GM18907 (cell line): ENCODE measurements at regions not wholly inside any gene's neighbourhood (a gene's known extent, or its start where the extent isn't known, plus 50 kb on each side); places are given as distances from the start of the nearest gene placed in this dataset.

ENCODE experiments used
- ATAC-seq: cut with Tn5 transposase; IDR thresholded peaks from one replicate; pipeline ENCODE4 v1.9.1; 2021; ENCODE audit warnings: mild to moderate bottlenecking, moderate library complexity; ENCODE audit not compliant: unreplicated experiment

GRCh38 chr4:176898791-176899190 is 106.1 kb upstream of the VEGFC start:
- ATAC-seq: no peak

- ATAC-seq: peak; percentile 99
These were observed 110.1 kb upstream of the VEGFC start for GRCh38 chr4:176902710-176903323.

GRCh38 chr4:176906709-176907108 is 114.0 kb upstream of the VEGFC start:
- no peak for ATAC-seq

DNA sequence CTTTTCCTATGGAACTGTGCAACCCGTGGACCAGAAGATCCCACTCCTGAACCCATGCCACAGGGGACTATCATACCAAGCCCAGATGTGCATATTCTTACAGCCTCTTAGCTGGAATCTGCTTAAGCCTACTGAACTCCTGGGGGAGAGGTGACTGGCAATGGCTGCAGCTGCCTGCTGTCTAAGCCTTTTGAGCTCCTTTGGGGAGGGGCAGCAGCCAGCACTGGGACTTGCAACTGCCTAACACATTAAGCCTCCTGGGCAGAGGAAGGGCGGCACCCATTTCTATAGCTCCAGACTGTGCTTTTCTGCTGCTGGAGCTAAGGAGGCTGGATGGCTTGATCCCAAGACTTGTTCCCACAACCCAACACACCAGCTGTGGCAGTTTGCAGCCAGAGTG is 117.9 kb upstream of the VEGFC start:
- no peak for ATAC-seq

- no peak for ATAC-seq
These were observed 126.9 kb upstream of the VEGFC start for GRCh38 chr4:176919631-176920030.

DNA sequence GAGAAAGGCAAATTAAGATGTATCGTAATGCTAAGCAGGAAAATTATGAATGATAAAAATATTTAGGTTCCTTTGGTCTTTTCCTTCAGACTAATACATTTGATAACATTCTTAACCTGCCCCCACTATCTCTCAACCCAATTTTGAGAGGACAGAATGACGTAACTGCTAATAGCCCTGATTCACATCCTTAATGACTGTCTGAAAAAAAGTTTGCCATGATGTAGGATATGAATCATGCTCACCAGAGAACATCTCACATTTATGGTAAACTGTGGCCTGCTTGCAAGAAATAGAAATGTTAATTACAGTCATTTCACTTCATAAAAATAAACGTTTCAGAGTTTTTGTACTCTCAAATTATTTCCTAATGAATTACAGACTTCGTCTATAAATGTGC is 128.0 kb upstream of the VEGFC start:
- no peak for ATAC-seq

DNA sequence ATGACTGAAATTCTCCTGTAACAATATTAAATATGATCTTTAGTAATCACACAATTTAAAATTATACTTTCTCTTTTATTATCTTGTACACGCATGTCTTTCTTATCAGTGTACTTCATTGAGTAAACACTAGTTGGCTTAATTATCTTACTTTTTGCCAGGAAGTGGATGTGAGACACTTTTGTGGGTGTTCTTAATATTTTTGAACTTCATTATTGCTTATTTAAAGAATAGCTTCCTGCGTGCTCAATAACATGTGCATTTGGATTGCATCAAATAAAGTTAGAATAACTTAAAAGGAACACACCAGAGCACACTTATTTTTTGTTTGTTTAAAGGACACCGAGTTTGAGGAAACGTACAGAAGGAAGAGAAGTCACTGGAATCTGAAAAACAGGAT is 128.5 kb upstream of the VEGFC start:
- no peak for ATAC-seq

DNA sequence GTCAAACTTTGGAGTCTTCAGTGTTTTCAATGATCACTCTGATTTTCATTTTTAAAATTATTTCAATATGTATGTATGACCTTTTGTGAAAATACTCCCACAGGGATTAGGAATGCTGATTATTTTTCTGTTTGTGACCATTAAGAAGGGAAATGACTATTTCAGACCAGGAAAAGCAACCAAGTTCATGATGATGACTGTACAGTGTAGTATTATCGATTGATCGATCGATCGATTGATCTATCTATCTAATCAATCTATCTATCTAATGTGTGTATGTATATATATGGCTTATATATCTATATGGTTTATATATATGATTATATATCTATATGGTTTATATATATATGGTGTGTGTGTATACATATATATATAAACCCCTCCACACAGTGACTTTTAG is 131.5 kb upstream of the VEGFC start:
- no peak for ATAC-seq

DNA sequence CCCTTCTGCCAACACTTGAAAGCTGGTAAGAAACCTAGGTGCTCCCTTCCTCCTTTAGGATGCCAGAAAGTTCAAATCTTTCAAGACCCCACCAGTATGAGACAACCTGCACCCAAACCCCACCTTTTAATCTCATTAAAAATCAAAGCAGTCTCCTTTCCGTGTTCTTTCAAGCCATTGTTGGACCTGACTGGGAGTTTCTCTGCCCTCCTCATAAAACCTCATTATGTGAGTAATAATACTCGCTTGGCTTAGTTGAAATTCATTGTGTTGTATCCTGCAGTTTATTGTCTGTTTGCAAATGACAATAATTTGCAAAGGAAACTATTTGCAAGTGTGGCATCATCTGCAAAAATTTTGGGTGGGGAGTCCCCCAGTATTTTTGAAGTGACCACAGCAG is 133.2 kb upstream of the VEGFC start:
- ATAC-seq: no peak

GRCh38 chr4:176927117-176927516 is 134.4 kb upstream of the VEGFC start:
- ATAC-seq: no peak

DNA sequence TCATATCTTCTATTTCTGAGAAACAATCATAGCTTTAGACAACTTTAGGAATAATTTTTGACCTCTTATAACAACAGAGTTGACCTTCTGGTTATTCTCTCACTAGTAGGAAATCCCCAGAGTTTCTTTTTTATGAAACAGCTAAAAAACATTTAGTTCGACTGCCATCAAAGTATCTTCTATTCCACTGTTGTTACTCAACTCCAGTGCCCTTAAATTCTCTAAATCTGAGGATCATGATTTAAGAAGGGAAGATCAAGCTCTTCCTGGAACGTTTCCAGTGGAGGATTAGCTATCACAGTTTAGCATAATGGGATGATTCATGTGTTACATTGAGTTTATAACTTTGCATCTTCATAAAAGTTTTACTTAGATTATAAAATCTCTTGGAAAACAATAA is 134.9 kb upstream of the VEGFC start:
- ATAC-seq: no peak

DNA sequence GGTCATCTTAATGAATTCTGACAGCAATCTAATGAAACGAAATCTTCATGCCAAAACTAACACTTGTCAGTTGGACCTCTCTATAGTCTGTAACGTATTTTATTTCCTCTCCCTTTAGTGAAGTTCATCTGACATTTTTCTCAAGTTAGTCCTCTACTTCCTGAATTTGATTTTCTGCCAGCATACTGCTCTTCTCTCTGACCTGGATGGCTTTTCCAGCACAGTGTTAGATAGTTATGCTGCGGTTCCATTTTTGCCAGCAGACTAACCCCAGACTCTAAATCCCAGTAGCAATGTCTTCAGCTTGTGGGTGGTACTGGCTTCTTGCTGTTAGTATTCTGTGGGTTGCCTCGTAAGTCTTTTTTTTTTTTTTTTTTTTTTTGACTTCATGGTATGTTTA is 146.7 kb upstream of the VEGFC start:
- ATAC-seq: no peak

GRCh38 chr4:176945334-176945733 is 152.6 kb upstream of the VEGFC start:
- no peak for ATAC-seq

DNA sequence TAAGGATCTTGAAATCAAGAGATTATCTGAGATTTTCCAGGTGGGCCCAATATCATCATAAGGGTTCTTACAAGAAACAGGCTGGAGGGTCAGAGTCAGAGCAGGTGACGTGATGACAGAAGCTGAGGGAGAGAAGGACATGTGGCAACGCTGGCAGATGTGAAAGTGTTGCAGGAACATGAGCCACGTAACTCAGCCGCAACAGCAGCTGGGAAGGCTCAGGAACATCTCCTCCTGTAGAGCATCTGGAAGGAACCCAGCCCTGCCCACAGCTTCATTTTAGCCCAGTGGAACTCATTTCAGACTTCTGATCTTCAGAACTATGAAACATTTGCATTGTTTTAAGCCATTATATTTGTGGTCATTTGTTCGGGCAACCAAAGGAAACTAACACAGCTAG is 156.3 kb upstream of the VEGFC start:
- no peak for ATAC-seq

DNA sequence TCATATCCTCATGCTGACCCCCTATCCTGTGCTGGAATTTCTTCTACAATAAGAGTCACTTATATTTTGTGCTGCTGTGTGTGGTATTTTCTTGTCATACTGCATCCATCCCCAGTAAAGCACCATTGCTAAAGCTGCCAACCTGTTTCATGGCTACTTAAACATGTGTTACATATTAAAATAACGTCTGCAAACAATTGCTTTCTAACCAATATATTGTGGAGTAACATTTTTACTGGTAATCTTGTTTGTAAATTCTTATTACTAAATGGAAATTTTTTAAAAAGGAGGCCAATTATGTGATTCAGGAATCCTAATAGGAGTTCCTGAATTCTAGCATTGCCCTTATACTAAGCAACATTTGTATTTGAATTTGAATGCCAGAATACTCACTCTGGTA is 160.3 kb upstream of the VEGFC start:
- no peak for ATAC-seq

GRCh38 chr4:176957353-176958118 is 164.8 kb upstream of the VEGFC start:
- no peak for ATAC-seq

- no peak for ATAC-seq
These were observed 167.3 kb upstream of the VEGFC start for GRCh38 chr4:176959980-176960379.

DNA sequence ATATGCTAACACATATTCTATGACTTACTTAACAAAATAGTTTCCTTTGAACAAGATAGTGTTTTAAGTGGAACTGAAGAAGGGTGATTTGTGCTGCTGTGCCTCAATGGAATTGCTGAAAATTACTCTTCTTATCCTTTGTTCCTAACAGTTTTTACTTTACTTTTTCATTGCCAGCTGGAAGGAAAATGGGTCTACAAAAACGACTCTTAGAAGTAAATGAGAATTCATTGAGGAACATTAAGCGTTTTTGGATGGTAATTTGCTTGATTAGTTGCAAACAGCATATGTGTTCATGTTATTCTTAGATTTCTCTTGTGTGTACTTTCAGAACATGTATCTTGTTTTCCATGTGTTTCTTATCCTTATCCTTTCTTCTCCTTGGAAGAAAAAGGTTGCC is 170.4 kb upstream of the VEGFC start:
- no peak for ATAC-seq

DNA sequence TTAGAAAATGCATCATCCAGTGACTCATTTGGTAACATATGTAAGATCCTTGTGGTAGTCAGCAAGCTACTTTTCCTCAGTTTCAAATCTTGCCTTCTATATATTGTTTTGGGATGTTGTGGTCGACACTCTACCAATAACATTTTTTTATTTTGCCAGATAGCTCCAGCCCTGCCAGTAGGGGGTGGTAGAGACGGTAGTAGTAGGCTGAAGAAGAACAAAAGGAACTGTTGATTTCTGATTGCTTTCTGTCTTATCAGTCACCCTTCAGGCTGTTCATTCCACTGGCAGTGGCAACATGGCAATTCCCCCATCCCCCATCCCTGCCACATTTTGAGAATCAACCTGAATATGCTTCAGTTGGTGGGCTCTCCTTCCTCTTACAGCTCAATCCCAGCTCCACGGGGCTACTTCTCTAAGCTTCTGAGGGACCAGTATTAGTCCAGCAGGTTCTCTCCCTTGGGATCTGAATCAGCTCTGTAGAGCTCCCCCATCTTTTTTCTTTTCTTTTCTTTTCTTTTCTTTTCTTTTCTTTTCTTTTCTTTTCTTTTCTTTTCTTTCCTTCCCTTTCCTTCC is 171.5 kb upstream of the VEGFC start:
- ATAC-seq: no peak

DNA sequence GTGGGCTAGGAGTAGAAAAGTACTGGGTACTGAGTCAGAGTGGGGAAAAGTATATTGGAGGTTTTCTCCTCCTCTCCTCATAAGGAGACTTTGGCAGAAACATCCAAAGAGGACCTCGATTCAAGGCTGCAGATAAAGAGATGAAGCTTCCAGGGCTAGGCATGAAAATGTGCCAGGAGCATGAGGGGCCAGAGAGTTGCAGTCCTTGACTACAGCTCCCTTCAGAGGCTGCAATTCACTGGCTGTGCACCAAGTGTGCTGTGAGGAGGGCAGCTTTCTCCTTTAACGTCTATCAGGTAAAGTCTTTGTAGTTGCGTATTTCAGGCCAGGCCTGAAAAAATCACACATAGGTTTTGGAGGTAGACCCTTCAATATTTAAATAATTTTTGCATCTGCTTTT is 174.9 kb upstream of the VEGFC start:
- ATAC-seq: no peak

GRCh38 chr4:176968094-176968493 is 175.4 kb upstream of the VEGFC start:
- no peak for ATAC-seq

- no peak for ATAC-seq
These were observed 176.3 kb upstream of the VEGFC start for GRCh38 chr4:176969011-176969410.
